K562 (cell line): ENCODE measurements at regions not wholly inside any gene's neighbourhood (a gene's known extent, or its start where the extent isn't known, plus 50 kb on each side); places are given as distances from the start of the nearest gene placed in this dataset.

Experiments used
- ATAC-seq: fragments of 200-7000 bp; cut with Tn5 transposase; 3 replicates; pipeline ENCODE4 v1.9.1; 2020; ENCODE audit warnings: moderate library complexity
- BruUV-seq: library from RNA; stranded (reverse); fragments of 400-500 nt; replicated peaks from 2 replicates; lab custom pipeline; 2021; lab: Mats Ljungman, UMichigan
- CTCF ChIA-PET: fragments of 300-600 bp; formaldehyde crosslinking; extraction: SDS; loops from one replicate; lab custom pipeline; 2021; ENCODE audit warnings: low intra/inter-chr PET ratio; lab: Yijun Ruan, JAX
- POLR2A ChIA-PET: fragments of 300-600, 350-650 bp; sonication (Branson Sonifier 250); formaldehyde crosslinking; extraction: SDS; loops from one replicate; lab custom pipeline; 2021; ENCODE audit warnings: antibody characterized with exemption, inconsistent platforms; lab: Yijun Ruan, JAX
- DNase-seq, 4 experiments: peaks; one replicate each; pipeline versions ENCODE4 v3.0.0 to v3.0.0-alpha.2; 2011 to 2018; ENCODE audit warnings: low spot score in 3 of 4, mixed read lengths in 3 of 4; ENCODE audit errors: extremely low read depth in 1 of 4
- FAIRE-seq: peaks from 2 replicates; lab custom pipeline; 2011; peaks lifted over from hg19 to GRCh38; lab: Jason Lieb, UNC
- H2AFZ ChIP-seq: 2 replicates; pipeline ENCODE4 v1.6.0; 2011; ENCODE audit warnings: low read depth, low read length, control low read depth, inconsistent platforms
- H3K27ac ChIP-seq: fragments of 200-600 bp; 3 replicates; pipeline ENCODE4 v1.8.0; 2011; ENCODE audit warnings: low read depth, mild to moderate bottlenecking, control low read depth, inconsistent platforms, low read length, moderate library complexity, mixed read lengths; ENCODE audit errors: extremely low read depth
- H3K27me3 ChIP-seq, 2 experiments: fragments of 300-600 bp in 1 of 2; 2 replicates in 1 of 2; 3 replicates in 1 of 2; pipeline versions ENCODE4 v1.6.0 to v1.8.0; 2011; ENCODE audit warnings: inconsistent platforms in 2 of 2, low read length in 2 of 2, mild to moderate bottlenecking in 1 of 2, mixed read lengths in 1 of 2, moderate library complexity in 1 of 2; ENCODE audit not compliant: control insufficient read depth in 2 of 2, insufficient read depth in 2 of 2
- H3K36me3 ChIP-seq: fragments of 300-600 bp; 3 replicates; pipeline ENCODE4 v1.8.0; 2011; ENCODE audit warnings: mild to moderate bottlenecking, low read length, inconsistent platforms; ENCODE audit not compliant: control insufficient read depth, insufficient read depth
- H3K4me1 ChIP-seq, 2 experiments: fragments of 200-600 bp in 1 of 2; replicated peaks in 1 of 2; 2 replicates in 1 of 2; 3 replicates in 1 of 2; pipeline versions ENCODE4 v1.5.1 to v1.8.0; 2011; ENCODE audit warnings: inconsistent platforms in 2 of 2, low read length in 2 of 2, mild to moderate bottlenecking in 1 of 2, mixed read lengths in 1 of 2, moderate library complexity in 1 of 2; ENCODE audit not compliant: control insufficient read depth in 2 of 2, insufficient read depth in 2 of 2
- H3K4me2 ChIP-seq: 2 replicates; pipeline ENCODE4 v1.6.1; 2011; ENCODE audit warnings: low read length, control low read depth, inconsistent platforms, mixed read lengths; ENCODE audit not compliant: insufficient read depth
- H3K4me3 ChIP-seq: fragments of 200-600 bp; sonication (generic), shearing (Covaris generic); 2 replicates; pipeline ENCODE4 v1.5.1; 2016; ENCODE audit warnings: control low read depth, inconsistent platforms
- H3K79me2 ChIP-seq: fragments of 200-600 bp; 3 replicates; pipeline ENCODE4 v1.8.0; 2011; ENCODE audit warnings: low read length, inconsistent platforms; ENCODE audit not compliant: control insufficient read depth, insufficient read depth
- H3K9ac ChIP-seq, 2 experiments: 2 replicates each; pipeline versions ENCODE4 v1.6.0 to v1.6.1; 2011; ENCODE audit warnings: low read depth in 2 of 2, low read length in 2 of 2, control low read depth in 1 of 2, inconsistent platforms in 1 of 2, mild to moderate bottlenecking in 1 of 2, mixed read lengths in 1 of 2; ENCODE audit not compliant: insufficient read depth in 1 of 2
- H3K9me1 ChIP-seq: one replicate; pipeline ENCODE4 v1.6.0; 2011; ENCODE audit warnings: inconsistent platforms, mild to moderate bottlenecking, low read length, moderate library complexity; ENCODE audit not compliant: control insufficient read depth, insufficient read depth
- H3K9me3 ChIP-seq: replicated peaks from 2 replicates; pipeline ENCODE4 v1.5.1; 2011; ENCODE audit warnings: low read depth, low read length, inconsistent platforms; ENCODE audit not compliant: control insufficient read depth, insufficient read depth
- H4K20me1 ChIP-seq: replicated peaks from 2 replicates; pipeline ENCODE4 v1.6.1; 2011; ENCODE audit warnings: low read length, inconsistent platforms, mixed read lengths; ENCODE audit not compliant: control insufficient read depth, insufficient read depth
- CBX1 ChIP-seq: sonication (generic); IDR thresholded peaks from 2 replicates; pipeline ENCODE4 v1.6.1; 2016; ENCODE audit warnings: antibody characterized with exemption, low read depth, mild to moderate bottlenecking
- FOXK2 ChIP-seq, 2 experiments: fragments of 450-650 bp; IDR thresholded peaks in 1 of 2; conservative IDR thresholded peaks in 1 of 2; 2 replicates each; pipeline ENCODE4 v1.6.1; 2016; ENCODE audit warnings: low read depth in 2 of 2, mild to moderate bottlenecking in 1 of 2
- RBM34 ChIP-seq: fragments of 200-400 bp; formaldehyde crosslinking; IDR thresholded peaks from 2 replicates; pipeline ENCODE4 v1.6.1; 2018; ENCODE audit warnings: low read length, borderline replicate concordance; ENCODE audit not compliant: insufficient read depth
- YY1 ChIP-seq, 3 experiments: IDR thresholded peaks; 2 replicates each; pipeline ENCODE4 v1.6.1; 2011; ENCODE audit warnings: low read length in 2 of 3, mild to moderate bottlenecking in 2 of 3, moderate library complexity in 2 of 3, borderline replicate concordance in 1 of 3, control low read depth in 1 of 3, low read depth in 1 of 3; ENCODE audit not compliant: insufficient read depth in 3 of 3, insufficient replicate concordance in 2 of 3, control insufficient read depth in 1 of 3, insufficient read length in 1 of 3; ENCODE audit errors: extremely low read depth in 1 of 3
- ZEB2 ChIP-seq: fragments of 450-650 bp; IDR thresholded peaks from 2 replicates; pipeline ENCODE4 v1.6.1; 2016
- ZNF140 ChIP-seq: fragments of 250-450 bp; sonication (Bioruptor Pico); IDR thresholded peaks from 2 replicates; pipeline ENCODE4 v1.8.0; 2021; ENCODE audit warnings: moderate library complexity, mild to moderate bottlenecking, inconsistent platforms
- WGBS: fragments of 100-300 bp; shearing (Covaris generic); methylation state at CpG from one replicate; pipeline ENCODE4 v1.1.6; 2016; ENCODE audit warnings: low coverage, mixed read lengths; ENCODE audit not compliant: insufficient coverage; ENCODE audit errors: missing lambda C conversion rate; 5-methylcytosine and 5-hydroxymethylcytosine counted together
- in situ Hi-C: fragments of 300-500 bp; cut with MboI; formaldehyde crosslinking; loops from 4 replicates; pipeline ENCODE4 v1.15.0; 2018; ENCODE audit warnings: inconsistent platforms, mixed read lengths
- intact Hi-C: fragments of 100-400 bp; cut with micrococcal nuclease; formaldehyde crosslinking; loops from 2 replicates; pipeline ENCODE4 v1.14.2; 2022
- TF ChIP-seq, protein P1 (sequence below): fragments of 150-350 bp; conservative IDR thresholded peaks from 2 replicates; pipeline ENCODE4 v1.6.1; 2014; ENCODE audit warnings: low read length
- TF ChIP-seq, protein P2 (sequence below), 2 experiments: fragments of 450-650 bp; formaldehyde crosslinking in 1 of 2; IDR thresholded peaks; 2 replicates each; pipeline versions ENCODE4 v1.4.0 to v1.6.1; 2014 to 2020; ENCODE audit warnings: mild to moderate bottlenecking in 2 of 2, borderline replicate concordance in 1 of 2, low read depth in 1 of 2
- TF ChIP-seq, protein P3 (sequence below): fragments of 450-650 bp; formaldehyde crosslinking; IDR thresholded peaks from 2 replicates; pipeline ENCODE4 v1.4.0; 2020; ENCODE audit warnings: mild to moderate bottlenecking, moderate library complexity

DNA sequence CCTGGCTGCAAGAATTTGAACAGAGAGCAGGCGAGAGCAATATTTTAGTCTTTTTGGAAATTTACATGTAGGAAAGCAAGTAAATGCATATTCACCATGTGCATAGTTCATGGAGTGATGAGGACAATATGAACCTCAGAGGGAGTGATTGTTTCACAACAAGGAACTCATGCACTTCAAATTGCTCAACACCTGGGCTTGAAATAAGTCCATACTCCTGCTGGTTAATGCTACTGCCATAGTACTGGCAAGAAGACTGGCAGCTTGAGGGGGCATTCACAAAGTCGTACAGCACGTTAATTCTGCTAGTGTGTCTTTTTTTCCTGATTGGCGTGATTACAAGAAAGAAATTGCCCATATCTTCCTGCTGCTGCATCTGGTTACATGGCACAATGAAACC lies 267.6 kb downstream of the PCDH17 start:
- Histone ChIP-seq H3K9ac (no peak overlapping the region), H3K27ac (no peak overlapping the region), H4K20me1 (no peaks in the 10 kb centered on the region), H3K4me3 (no peak overlapping the region), H3K79me2 (no peaks in the 10 kb centered on the region), H3K9me1 (no peaks in the 10 kb centered on the region), H2AFZ (no peak overlapping the region), H3K4me1 (no peaks in the 10 kb centered on the region), H3K4me2 (no peak overlapping the region), H3K27me3 (no peaks in the 10 kb centered on the region), H3K36me3 (no peaks in the 10 kb centered on the region), H3K9me3 (no peaks in the 10 kb centered on the region)
- in situ Hi-C loops (no loop called here), intact Hi-C loops (no loop called here)
- ChIA-PET CTCF (no interaction called here), POLR2A (no interaction called here)
- 3% methylated on average over 4 of the region's 4 CpGs for WGBS
- no peak for FAIRE-seq
- TF ChIP-seq CBX1 = no peak
- TF ChIP-seq ZEB2 = no peak
- TF ChIP-seq, protein P1, sequence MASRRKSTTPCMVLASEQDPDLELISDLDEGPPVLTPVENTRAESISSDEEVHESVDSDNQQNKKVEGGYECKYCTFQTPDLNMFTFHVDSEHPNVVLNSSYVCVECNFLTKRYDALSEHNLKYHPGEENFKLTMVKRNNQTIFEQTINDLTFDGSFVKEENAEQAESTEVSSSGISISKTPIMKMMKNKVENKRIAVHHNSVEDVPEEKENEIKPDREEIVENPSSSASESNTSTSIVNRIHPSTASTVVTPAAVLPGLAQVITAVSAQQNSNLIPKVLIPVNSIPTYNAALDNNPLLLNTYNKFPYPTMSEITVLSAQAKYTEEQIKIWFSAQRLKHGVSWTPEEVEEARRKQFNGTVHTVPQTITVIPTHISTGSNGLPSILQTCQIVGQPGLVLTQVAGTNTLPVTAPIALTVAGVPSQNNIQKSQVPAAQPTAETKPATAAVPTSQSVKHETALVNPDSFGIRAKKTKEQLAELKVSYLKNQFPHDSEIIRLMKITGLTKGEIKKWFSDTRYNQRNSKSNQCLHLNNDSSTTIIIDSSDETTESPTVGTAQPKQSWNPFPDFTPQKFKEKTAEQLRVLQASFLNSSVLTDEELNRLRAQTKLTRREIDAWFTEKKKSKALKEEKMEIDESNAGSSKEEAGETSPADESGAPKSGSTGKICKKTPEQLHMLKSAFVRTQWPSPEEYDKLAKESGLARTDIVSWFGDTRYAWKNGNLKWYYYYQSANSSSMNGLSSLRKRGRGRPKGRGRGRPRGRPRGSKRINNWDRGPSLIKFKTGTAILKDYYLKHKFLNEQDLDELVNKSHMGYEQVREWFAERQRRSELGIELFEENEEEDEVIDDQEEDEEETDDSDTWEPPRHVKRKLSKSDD = no peak
- no peak for TF ChIP-seq FOXK2 (conservative IDR thresholded peaks at IDR 0.05 in 1 of 2, IDR thresholded peaks at IDR 0.05 in 1 of 2; ENCODE audit: low read depth in 2 of 2)
- TF ChIP-seq YY1 (IDR thresholded peaks at IDR 0.05; ENCODE audit: borderline replicate concordance in 1 of 3, control insufficient read depth in 1 of 3, extremely low read depth in 1 of 3, insufficient read depth in 3 of 3, insufficient read length in 1 of 3, insufficient replicate concordance in 2 of 3, low read depth in 1 of 3, low read length in 2 of 3) = no peak
- no peak for TF ChIP-seq ZNF140
- TF ChIP-seq, protein P2, sequence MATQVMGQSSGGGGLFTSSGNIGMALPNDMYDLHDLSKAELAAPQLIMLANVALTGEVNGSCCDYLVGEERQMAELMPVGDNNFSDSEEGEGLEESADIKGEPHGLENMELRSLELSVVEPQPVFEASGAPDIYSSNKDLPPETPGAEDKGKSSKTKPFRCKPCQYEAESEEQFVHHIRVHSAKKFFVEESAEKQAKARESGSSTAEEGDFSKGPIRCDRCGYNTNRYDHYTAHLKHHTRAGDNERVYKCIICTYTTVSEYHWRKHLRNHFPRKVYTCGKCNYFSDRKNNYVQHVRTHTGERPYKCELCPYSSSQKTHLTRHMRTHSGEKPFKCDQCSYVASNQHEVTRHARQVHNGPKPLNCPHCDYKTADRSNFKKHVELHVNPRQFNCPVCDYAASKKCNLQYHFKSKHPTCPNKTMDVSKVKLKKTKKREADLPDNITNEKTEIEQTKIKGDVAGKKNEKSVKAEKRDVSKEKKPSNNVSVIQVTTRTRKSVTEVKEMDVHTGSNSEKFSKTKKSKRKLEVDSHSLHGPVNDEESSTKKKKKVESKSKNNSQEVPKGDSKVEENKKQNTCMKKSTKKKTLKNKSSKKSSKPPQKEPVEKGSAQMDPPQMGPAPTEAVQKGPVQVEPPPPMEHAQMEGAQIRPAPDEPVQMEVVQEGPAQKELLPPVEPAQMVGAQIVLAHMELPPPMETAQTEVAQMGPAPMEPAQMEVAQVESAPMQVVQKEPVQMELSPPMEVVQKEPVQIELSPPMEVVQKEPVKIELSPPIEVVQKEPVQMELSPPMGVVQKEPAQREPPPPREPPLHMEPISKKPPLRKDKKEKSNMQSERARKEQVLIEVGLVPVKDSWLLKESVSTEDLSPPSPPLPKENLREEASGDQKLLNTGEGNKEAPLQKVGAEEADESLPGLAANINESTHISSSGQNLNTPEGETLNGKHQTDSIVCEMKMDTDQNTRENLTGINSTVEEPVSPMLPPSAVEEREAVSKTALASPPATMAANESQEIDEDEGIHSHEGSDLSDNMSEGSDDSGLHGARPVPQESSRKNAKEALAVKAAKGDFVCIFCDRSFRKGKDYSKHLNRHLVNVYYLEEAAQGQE (IDR thresholded peaks at IDR 0.05; ENCODE audit: borderline replicate concordance) = no peak
- TF ChIP-seq, protein P2 (CRISPR knock-in tag; IDR thresholded peaks at IDR 0.05; ENCODE audit: low read depth) = no peak
- TF ChIP-seq, protein P3, sequence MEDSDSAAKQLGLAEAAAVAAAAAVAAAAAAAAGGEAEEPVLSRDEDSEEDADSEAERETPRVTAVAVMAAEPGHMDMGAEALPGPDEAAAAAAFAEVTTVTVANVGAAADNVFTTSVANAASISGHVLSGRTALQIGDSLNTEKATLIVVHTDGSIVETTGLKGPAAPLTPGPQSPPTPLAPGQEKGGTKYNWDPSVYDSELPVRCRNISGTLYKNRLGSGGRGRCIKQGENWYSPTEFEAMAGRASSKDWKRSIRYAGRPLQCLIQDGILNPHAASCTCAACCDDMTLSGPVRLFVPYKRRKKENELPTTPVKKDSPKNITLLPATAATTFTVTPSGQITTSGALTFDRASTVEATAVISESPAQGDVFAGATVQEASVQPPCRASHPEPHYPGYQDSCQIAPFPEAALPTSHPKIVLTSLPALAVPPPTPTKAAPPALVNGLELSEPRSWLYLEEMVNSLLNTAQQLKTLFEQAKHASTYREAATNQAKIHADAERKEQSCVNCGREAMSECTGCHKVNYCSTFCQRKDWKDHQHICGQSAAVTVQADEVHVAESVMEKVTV (CRISPR knock-in tag) = no peak
- no peak for TF ChIP-seq RBM34
- no peak for DNase-seq
- ATAC-seq = no peak
- no TSS peak for BruUV-seq
